ENCODE measurements at regions not wholly inside any gene's neighbourhood (a gene's known extent, or its start where the extent isn't known, plus 50 kb on each side); places are given as distances from the start of the nearest gene placed in this dataset.
"Not testable (repeated sequence)": the region's sequence is repeated elsewhere in the genome, so short reads cannot be mapped to it uniquely, and the experiment has no call there.

- Histone ChIP-seq H3K9me3 (replicated peaks; ENCODE audit: control insufficient read depth, low read depth, low read length) (peaks cover 9% of the 10 kb centered on the region), H3K4me1 (ENCODE audit: control insufficient read depth, insufficient read depth, low read length) (no peaks in the 10 kb centered on the region), H3K36me3 (ENCODE audit: control insufficient read depth, insufficient read depth, low read length) (no peaks in the 10 kb centered on the region), H3K27me3 (ENCODE audit: control insufficient read depth, insufficient read depth, low read length) (no peaks in the 10 kb centered on the region), H3K4me3 (ENCODE audit: low read length) (no peak overlapping the region), H3K27ac (ENCODE audit: low read length) (no peak overlapping the region)
- peak; percentile 37 for DNase-seq
Measured at GRCh38 chr7:94761451-94761850, 105.5 kb upstream of the SGCE start.

DNA sequence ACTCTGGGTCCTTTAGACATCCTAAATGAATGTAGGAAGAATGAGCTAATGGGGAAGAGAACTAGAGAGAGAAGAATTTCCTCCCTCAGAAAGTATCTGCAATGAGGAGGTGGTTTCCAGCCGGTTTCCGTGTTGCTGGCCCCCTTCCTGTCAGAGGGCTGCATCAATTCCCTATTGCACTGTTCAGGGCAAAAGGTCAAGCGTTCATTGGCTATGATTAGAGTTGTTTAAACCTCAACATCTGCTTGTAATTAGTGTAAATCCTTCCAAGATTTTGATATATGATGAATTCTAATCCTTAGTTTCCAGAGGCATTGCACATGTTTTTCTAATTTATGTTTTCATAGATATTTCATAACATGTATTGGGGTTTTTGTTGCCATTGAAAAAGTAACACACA, 107.3 kb upstream of the SGCE start:
- WGBS (ENCODE audit: insufficient coverage), result no CpG with 5 or more reads among the region's 3 CpGs
- peaks cover under 1% of the 10 kb centered on the region for H3K9me3 ChIP-seq (replicated peaks; ENCODE audit: control insufficient read depth, low read depth, low read length)
- no peaks in the 10 kb centered on the region for H3K36me3 ChIP-seq (ENCODE audit: control insufficient read depth, insufficient read depth, low read length)
- DNase-seq, result peak; percentile 98
- no peaks in the 10 kb centered on the region for H3K27me3 ChIP-seq (ENCODE audit: control insufficient read depth, insufficient read depth, low read length)
- H3K4me1 ChIP-seq (ENCODE audit: control insufficient read depth, insufficient read depth, low read length), result no peaks in the 10 kb centered on the region
- H3K4me3 ChIP-seq (ENCODE audit: low read length), result no peak overlapping the region
- H3K27ac ChIP-seq (ENCODE audit: low read length), result peak overlapping the region; percentile 88

GRCh38 chr7:94769724-94770123, 113.8 kb upstream of the SGCE start:
- Histone ChIP-seq H3K27ac (ENCODE audit: low read length) (no peak overlapping the region), H3K4me3 (ENCODE audit: low read length) (no peak overlapping the region), H3K36me3 (ENCODE audit: control insufficient read depth, insufficient read depth, low read length) (no peaks in the 10 kb centered on the region), H3K9me3 (replicated peaks; ENCODE audit: control insufficient read depth, low read depth, low read length) (peaks cover 2% of the 10 kb centered on the region), H3K27me3 (ENCODE audit: control insufficient read depth, insufficient read depth, low read length) (no peaks in the 10 kb centered on the region), H3K4me1 (ENCODE audit: control insufficient read depth, insufficient read depth, low read length) (no peaks in the 10 kb centered on the region)
- no CpG with 5 or more reads among the region's 2 CpGs for WGBS (ENCODE audit: insufficient coverage)
- DNase-seq, result no peak

GRCh38 chr7:94778711-94779459, 123.0 kb upstream of the SGCE start:
- no peaks in the 10 kb centered on the region for H3K36me3 ChIP-seq (ENCODE audit: control insufficient read depth, insufficient read depth, low read length)
- no peak overlapping the region for H3K4me3 ChIP-seq (ENCODE audit: low read length)
- peaks cover 2% of the 10 kb centered on the region for H3K9me3 ChIP-seq (replicated peaks; ENCODE audit: control insufficient read depth, low read depth, low read length)
- DNase-seq, result peak; percentile 62
- no peaks in the 10 kb centered on the region for H3K27me3 ChIP-seq (ENCODE audit: control insufficient read depth, insufficient read depth, low read length)
- H3K27ac ChIP-seq (ENCODE audit: low read length), result no peak overlapping the region
- WGBS (ENCODE audit: insufficient coverage), result no CpG with 5 or more reads among the region's 3 CpGs
- peaks cover 2% of the 10 kb centered on the region for H3K4me1 ChIP-seq (ENCODE audit: control insufficient read depth, insufficient read depth, low read length)

- no CpG with 5 or more reads among the region's 1 CpG for WGBS (ENCODE audit: insufficient coverage)
- H3K36me3 ChIP-seq (ENCODE audit: control insufficient read depth, insufficient read depth, low read length), result no peaks in the 10 kb centered on the region
- no peak overlapping the region for H3K4me3 ChIP-seq (ENCODE audit: low read length)
- peak; percentile 68 for DNase-seq
- no peak overlapping the region for H3K27ac ChIP-seq (ENCODE audit: low read length)
- peaks cover 2% of the 10 kb centered on the region for H3K4me1 ChIP-seq (ENCODE audit: control insufficient read depth, insufficient read depth, low read length)
- no peaks in the 10 kb centered on the region for H3K27me3 ChIP-seq (ENCODE audit: control insufficient read depth, insufficient read depth, low read length)
- H3K9me3 ChIP-seq (replicated peaks; ENCODE audit: control insufficient read depth, low read depth, low read length), result no peaks in the 10 kb centered on the region
Measured at GRCh38 chr7:94779861-94780260, 123.9 kb upstream of the SGCE start.

- Histone ChIP-seq H3K4me3 (ENCODE audit: low read length) (no peak overlapping the region), H3K27ac (ENCODE audit: low read length) (peak overlapping the region; percentile 5), H3K9me3 (replicated peaks; ENCODE audit: control insufficient read depth, low read depth, low read length) (peaks cover 2% of the 10 kb centered on the region), H3K4me1 (ENCODE audit: control insufficient read depth, insufficient read depth, low read length) (peaks cover 2% of the 10 kb centered on the region), H3K36me3 (ENCODE audit: control insufficient read depth, insufficient read depth, low read length) (no peaks in the 10 kb centered on the region), H3K27me3 (ENCODE audit: control insufficient read depth, insufficient read depth, low read length) (no peaks in the 10 kb centered on the region)
- WGBS (ENCODE audit: insufficient coverage), result no CpG with 5 or more reads among the region's 2 CpGs
- peak; percentile 24 for DNase-seq
Measured at GRCh38 chr7:94781236-94781635, 125.3 kb upstream of the SGCE start.

- Histone ChIP-seq H3K9me3 (replicated peaks; ENCODE audit: control insufficient read depth, low read depth, low read length) (peaks cover 2% of the 10 kb centered on the region), H3K36me3 (ENCODE audit: control insufficient read depth, insufficient read depth, low read length) (no peaks in the 10 kb centered on the region), H3K27ac (ENCODE audit: low read length) (no peak overlapping the region), H3K27me3 (ENCODE audit: control insufficient read depth, insufficient read depth, low read length) (no peaks in the 10 kb centered on the region), H3K4me1 (ENCODE audit: control insufficient read depth, insufficient read depth, low read length) (peaks cover 2% of the 10 kb centered on the region), H3K4me3 (ENCODE audit: low read length) (no peak overlapping the region)
- no peak for DNase-seq
- 92% methylated on average over 8 of the region's 8 CpGs for WGBS (ENCODE audit: insufficient coverage)
Measured at GRCh38 chr7:94782777-94783176, 124.6 kb upstream of the PPP1R9A start.

DNA sequence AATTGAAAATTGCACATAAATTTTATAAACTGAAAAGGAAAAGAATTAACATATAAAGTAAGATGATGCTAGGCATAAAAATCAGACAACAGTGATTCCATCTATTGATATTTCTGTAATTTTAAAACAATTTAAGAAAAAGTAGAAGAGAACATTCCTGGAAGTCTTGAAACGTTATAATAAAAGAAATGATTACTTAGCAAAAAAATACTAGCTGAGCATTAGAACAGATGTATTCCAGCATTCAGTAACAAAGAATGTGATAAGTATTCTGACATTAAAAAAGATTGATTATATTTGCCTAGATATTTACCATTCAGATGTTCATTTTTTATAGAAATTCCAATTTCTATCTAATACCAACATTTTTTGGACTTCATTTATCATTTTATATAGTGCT, 120.1 kb upstream of the PPP1R9A start:
- H3K4me1 ChIP-seq (ENCODE audit: control insufficient read depth, insufficient read depth, low read length), result no peaks in the 10 kb centered on the region
- H3K36me3 ChIP-seq (ENCODE audit: control insufficient read depth, insufficient read depth, low read length), result no peaks in the 10 kb centered on the region
- H3K27me3 ChIP-seq (ENCODE audit: control insufficient read depth, insufficient read depth, low read length), result no peaks in the 10 kb centered on the region
- H3K27ac ChIP-seq (ENCODE audit: low read length), result no peak overlapping the region
- no CpG with 5 or more reads among the region's 1 CpG for WGBS (ENCODE audit: insufficient coverage)
- H3K9me3 ChIP-seq (replicated peaks; ENCODE audit: control insufficient read depth, low read depth, low read length), result peaks cover 2% of the 10 kb centered on the region
- DNase-seq, result no peak
- H3K4me3 ChIP-seq (ENCODE audit: low read length), result no peak overlapping the region

GRCh38 chr7:94788378-94788777, 119.0 kb upstream of the PPP1R9A start:
- H3K9me3 ChIP-seq (replicated peaks; ENCODE audit: control insufficient read depth, low read depth, low read length); DNase-seq; H3K4me3 ChIP-seq (ENCODE audit: low read length); H3K36me3 ChIP-seq (ENCODE audit: control insufficient read depth, insufficient read depth, low read length); H3K27me3 ChIP-seq (ENCODE audit: control insufficient read depth, insufficient read depth, low read length); H3K4me1 ChIP-seq (ENCODE audit: control insufficient read depth, insufficient read depth, low read length); H3K27ac ChIP-seq (ENCODE audit: low read length): not testable (repeated sequence)
- no CpG with 5 or more reads among the region's 3 CpGs for WGBS (ENCODE audit: insufficient coverage)

DNA sequence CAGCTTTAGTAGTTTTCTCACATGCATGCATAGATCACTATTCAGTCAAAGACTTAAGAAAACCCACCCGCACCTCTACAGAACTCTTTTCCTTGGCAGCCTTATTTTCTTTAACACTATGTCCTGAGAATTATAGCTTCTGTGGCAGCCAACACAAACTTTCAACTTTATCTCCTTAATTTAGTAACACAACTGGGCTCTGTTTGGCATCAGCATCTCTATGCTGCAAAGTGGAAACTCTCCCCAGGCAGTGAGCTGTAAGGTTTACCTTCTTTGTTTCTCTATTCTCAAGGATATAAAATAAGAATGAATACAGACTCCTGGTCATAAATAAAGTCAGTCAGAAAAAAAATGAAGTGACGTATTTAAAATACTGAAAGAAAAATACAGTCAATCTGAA, 115.2 kb upstream of the PPP1R9A start:
- no peaks in the 10 kb centered on the region for H3K4me1 ChIP-seq (ENCODE audit: control insufficient read depth, insufficient read depth, low read length)
- no peak overlapping the region for H3K4me3 ChIP-seq (ENCODE audit: low read length)
- H3K36me3 ChIP-seq (ENCODE audit: control insufficient read depth, insufficient read depth, low read length), result no peaks in the 10 kb centered on the region
- H3K27me3 ChIP-seq (ENCODE audit: control insufficient read depth, insufficient read depth, low read length), result no peaks in the 10 kb centered on the region
- no peak for DNase-seq
- H3K9me3 ChIP-seq (replicated peaks; ENCODE audit: control insufficient read depth, low read depth, low read length), result no peaks in the 10 kb centered on the region
- WGBS (ENCODE audit: insufficient coverage), result 100% methylated on average over 1 of the region's 2 CpGs
- H3K27ac ChIP-seq (ENCODE audit: low read length), result no peak overlapping the region

DNA sequence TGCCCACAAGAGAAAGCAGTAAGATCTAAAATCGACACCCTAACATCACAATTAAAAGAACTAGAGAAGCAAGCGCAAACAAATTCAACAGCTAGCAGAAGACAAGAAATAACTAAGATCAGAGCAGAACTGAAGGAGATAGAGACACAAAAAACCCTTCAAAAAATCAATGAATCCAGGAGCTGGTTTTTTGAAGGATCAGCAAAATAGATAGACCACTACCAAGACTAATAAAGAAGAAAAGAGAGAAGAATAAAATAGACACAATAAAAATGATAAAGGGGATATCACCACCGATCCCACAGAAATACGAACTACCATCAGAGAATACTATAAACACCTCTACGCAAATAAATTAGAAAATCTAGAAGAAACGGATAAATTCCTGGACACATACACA, 110.0 kb upstream of the PPP1R9A start:
- not testable (repeated sequence) for H3K4me1 ChIP-seq (ENCODE audit: control insufficient read depth, insufficient read depth, low read length); H3K9me3 ChIP-seq (replicated peaks; ENCODE audit: control insufficient read depth, low read depth, low read length); H3K27ac ChIP-seq (ENCODE audit: low read length); H3K36me3 ChIP-seq (ENCODE audit: control insufficient read depth, insufficient read depth, low read length); DNase-seq; H3K4me3 ChIP-seq (ENCODE audit: low read length); H3K27me3 ChIP-seq (ENCODE audit: control insufficient read depth, insufficient read depth, low read length)
- no CpG with 5 or more reads among the region's 6 CpGs for WGBS (ENCODE audit: insufficient coverage)
